Stomach smooth muscle (tissue), 2 donors: ENCODE measurements at regions not wholly inside any gene's neighbourhood (a gene's known extent, or its start where the extent isn't known, plus 50 kb on each side); places are given as distances from the start of the nearest gene placed in this dataset.
"Not testable (repeated sequence)": the region's sequence is repeated elsewhere in the genome, so short reads cannot be mapped to it uniquely, and the experiment has no call there.

Experiments used
- H3K27ac ChIP-seq: one replicate; pipeline ENCODE4 v1.7.0; 2013; ENCODE audit warnings: mild to moderate bottlenecking, low read length, inconsistent platforms
- H3K27me3 ChIP-seq, 2 donors: one replicate each; pipeline ENCODE4 v1.7.0; 2013; ENCODE audit warnings: low read length in 2 of 2; ENCODE audit not compliant: insufficient read depth in 2 of 2, control insufficient read depth in 1 of 2
- H3K36me3 ChIP-seq, 2 donors: one replicate each; pipeline ENCODE4 v1.7.0; 2013; ENCODE audit warnings: low read length in 2 of 2; ENCODE audit not compliant: control insufficient read depth in 2 of 2, insufficient read depth in 2 of 2
- H3K4me1 ChIP-seq: one replicate; pipeline ENCODE4 v1.7.0; 2013; ENCODE audit warnings: low read length; ENCODE audit not compliant: control insufficient read depth, insufficient read depth
- H3K4me3 ChIP-seq, 2 donors: one replicate each; pipeline ENCODE4 v1.7.0; 2013; ENCODE audit warnings: low read length in 2 of 2
- H3K9ac ChIP-seq, 2 donors: one replicate each; pipeline ENCODE4 v1.7.0; 2013; ENCODE audit warnings: low read length in 2 of 2, mild to moderate bottlenecking in 1 of 2
- H3K9me3 ChIP-seq, 2 donors: one replicate each; pipeline ENCODE4 v1.7.0; 2013; ENCODE audit warnings: low read length in 2 of 2; ENCODE audit not compliant: control insufficient read depth in 2 of 2
- donor health status: healthy.
- donor health status: Pancreatic carcinoma.

- peak overlapping the region; percentile 62 for H3K27ac ChIP-seq
- no peaks in the 10 kb centered on the region for H3K9me3 ChIP-seq
- peak overlapping the region; percentile 63 to 64 for H3K9ac ChIP-seq
- no peaks in the 10 kb centered on the region for H3K4me1 ChIP-seq
- peak overlapping the region; percentile 57 to 68 for H3K4me3 ChIP-seq
- no peaks in the 10 kb centered on the region for H3K27me3 ChIP-seq
- no peaks in the 10 kb centered on the region for H3K36me3 ChIP-seq
These were observed 151.8 kb downstream of the ANKRD30BL start for GRCh38 chr2:132009874-132010521.

GRCh38 chr2:132009177-132009873 lies 152.4 kb downstream of the ANKRD30BL start:
- Histone ChIP-seq H3K27ac (peak overlapping the region; percentile 62), H3K9me3 (no peaks in the 10 kb centered on the region), H3K36me3 (no peaks in the 10 kb centered on the region), H3K4me3 (peak overlapping the region; percentile 57 to 68), H3K27me3 (no peaks in the 10 kb centered on the region), H3K4me1 (no peaks in the 10 kb centered on the region), H3K9ac (peak overlapping the region; percentile 63 to 64)

- not testable (repeated sequence) for H3K4me1 ChIP-seq, H3K4me3 ChIP-seq, H3K27ac ChIP-seq, H3K27me3 ChIP-seq, H3K9ac ChIP-seq, H3K9me3 ChIP-seq, H3K36me3 ChIP-seq
These were observed 171.0 kb downstream of the ANKRD30BL start for GRCh38 chr2:131990751-131991150.

- H3K27me3 ChIP-seq, H3K9me3 ChIP-seq, H3K9ac ChIP-seq, H3K4me3 ChIP-seq, H3K4me1 ChIP-seq, H3K27ac ChIP-seq, H3K36me3 ChIP-seq: not testable (repeated sequence)
These were observed 195.1 kb downstream of the ANKRD30BL start for GRCh38 chr2:131966671-131967070.

- H3K4me3 ChIP-seq, result no peak overlapping the region
- no peaks in the 10 kb centered on the region for H3K27me3 ChIP-seq
- no peaks in the 10 kb centered on the region for H3K9me3 ChIP-seq
- H3K27ac ChIP-seq, result no peak overlapping the region
- H3K4me1 ChIP-seq, result no peaks in the 10 kb centered on the region
- H3K36me3 ChIP-seq, result no peaks in the 10 kb centered on the region
- no peak overlapping the region for H3K9ac ChIP-seq
These were observed 195.5 kb downstream of the ANKRD30BL start for GRCh38 chr2:131966256-131966655.

GRCh38 chr2:131958019-131958609 lies 203.6 kb downstream of the ANKRD30BL start:
- H3K4me3 ChIP-seq, H3K4me1 ChIP-seq, H3K27me3 ChIP-seq, H3K27ac ChIP-seq, H3K36me3 ChIP-seq, H3K9ac ChIP-seq, H3K9me3 ChIP-seq: not testable (repeated sequence)

- not testable (repeated sequence) for H3K27me3 ChIP-seq, H3K9me3 ChIP-seq, H3K36me3 ChIP-seq, H3K4me1 ChIP-seq, H3K27ac ChIP-seq, H3K9ac ChIP-seq, H3K4me3 ChIP-seq
These were observed 213.1 kb downstream of the ANKRD30BL start for GRCh38 chr2:131948641-131949040.

GRCh38 chr2:131923287-131923686 lies 238.5 kb downstream of the ANKRD30BL start:
- H3K4me1 ChIP-seq, H3K9me3 ChIP-seq, H3K27me3 ChIP-seq, H3K9ac ChIP-seq, H3K36me3 ChIP-seq, H3K27ac ChIP-seq, H3K4me3 ChIP-seq: not testable (repeated sequence)

- H3K9ac ChIP-seq, H3K4me3 ChIP-seq, H3K9me3 ChIP-seq, H3K27me3 ChIP-seq, H3K27ac ChIP-seq, H3K36me3 ChIP-seq, H3K4me1 ChIP-seq: not testable (repeated sequence)
These were observed 238.9 kb downstream of the ANKRD30BL start for GRCh38 chr2:131922854-131923253.
